Astrocyte (in vitro differentiated cells and primary cell): ENCODE measurements at regions not wholly inside any gene's neighbourhood (a gene's known extent, or its start where the extent isn't known, plus 50 kb on each side); places are given as distances from the start of the nearest gene placed in this dataset.

Source experiments
- CTCF ChIP-seq: IDR thresholded peaks from 2 replicates; pipeline ENCODE4 v1.5.1; 2011; ENCODE audit warnings: low read depth, mild to moderate bottlenecking, inconsistent platforms, low read length, moderate library complexity; ENCODE audit not compliant: insufficient read depth
- EZH2 ChIP-seq: IDR thresholded peaks from 2 replicates; pipeline ENCODE4 v1.6.1; 2012; ENCODE audit warnings: mild to moderate bottlenecking, low read length, inconsistent platforms; ENCODE audit not compliant: insufficient read depth

DNA sequence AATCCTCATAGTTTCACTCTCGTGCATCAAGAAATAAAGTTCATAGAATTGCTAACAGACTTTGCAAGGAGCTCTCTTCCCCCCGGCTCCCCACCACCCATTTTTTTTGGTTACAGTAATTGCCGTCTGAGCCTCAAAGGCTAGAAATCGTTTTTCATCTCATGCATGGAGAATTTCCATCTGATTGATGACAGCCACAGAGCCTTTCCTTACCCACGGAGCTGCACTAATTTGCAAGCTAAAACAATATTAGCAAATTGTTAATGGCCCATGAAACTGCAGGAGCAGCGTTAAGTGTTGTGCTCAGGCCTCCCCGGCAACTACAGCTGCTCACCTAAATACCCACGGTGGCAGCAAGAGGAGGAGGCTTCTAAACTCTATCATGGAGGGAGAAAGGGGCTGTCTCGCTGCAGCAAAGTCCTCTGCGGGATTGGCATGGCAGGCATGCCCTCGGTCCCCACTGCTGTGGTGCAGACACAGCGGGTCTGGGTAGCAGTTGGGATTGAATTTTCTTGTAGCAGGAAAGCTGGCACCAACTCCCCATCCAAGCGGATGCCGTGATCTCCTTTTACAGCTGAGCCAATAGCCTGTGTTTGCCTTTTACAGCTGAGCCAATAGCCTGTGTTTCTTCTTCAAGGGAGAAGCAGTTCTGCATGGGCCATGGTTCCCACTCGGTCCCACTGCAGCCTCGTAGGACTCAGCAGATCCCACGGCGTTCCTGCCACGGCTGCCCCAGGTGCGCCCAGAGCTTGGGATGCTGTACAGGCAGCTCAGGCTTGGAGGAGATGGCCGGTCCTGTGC is 412.3 kb downstream of the BRD1 start:
- TF ChIP-seq EZH2: no peak
- TF ChIP-seq CTCF: no peak
